GM18907 (cell line): ENCODE measurements at regions not wholly inside any gene's neighbourhood (a gene's known extent, or its start where the extent isn't known, plus 50 kb on each side); places are given as distances from the start of the nearest gene placed in this dataset.

ENCODE experiments used
- ATAC-seq: cut with Tn5 transposase; IDR thresholded peaks from one replicate; pipeline ENCODE4 v1.9.1; 2021; ENCODE audit warnings: mild to moderate bottlenecking, moderate library complexity; ENCODE audit not compliant: unreplicated experiment

GRCh38 chr12:94789510-94790225 is 139.3 kb upstream of the TMCC3 start:
- no peak for ATAC-seq

DNA sequence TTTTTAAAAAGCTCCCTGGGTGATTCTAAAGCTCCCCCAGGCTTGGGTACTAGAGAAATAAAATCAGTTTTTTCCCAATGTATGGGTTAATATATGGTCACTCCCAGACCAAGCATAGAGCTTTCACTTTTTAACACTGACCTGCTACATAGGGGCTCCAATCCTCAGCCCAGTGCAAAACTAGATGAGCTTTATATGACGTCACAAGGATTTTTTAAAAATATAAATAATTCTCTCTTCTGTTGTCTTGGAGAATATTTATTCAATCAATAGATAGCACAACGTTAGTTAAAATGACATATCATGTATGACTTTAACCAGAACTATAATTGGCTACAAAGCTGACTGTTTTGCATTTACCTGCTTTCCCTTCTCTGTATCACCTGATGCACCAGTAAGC is 137.9 kb upstream of the TMCC3 start:
- no peak for ATAC-seq

DNA sequence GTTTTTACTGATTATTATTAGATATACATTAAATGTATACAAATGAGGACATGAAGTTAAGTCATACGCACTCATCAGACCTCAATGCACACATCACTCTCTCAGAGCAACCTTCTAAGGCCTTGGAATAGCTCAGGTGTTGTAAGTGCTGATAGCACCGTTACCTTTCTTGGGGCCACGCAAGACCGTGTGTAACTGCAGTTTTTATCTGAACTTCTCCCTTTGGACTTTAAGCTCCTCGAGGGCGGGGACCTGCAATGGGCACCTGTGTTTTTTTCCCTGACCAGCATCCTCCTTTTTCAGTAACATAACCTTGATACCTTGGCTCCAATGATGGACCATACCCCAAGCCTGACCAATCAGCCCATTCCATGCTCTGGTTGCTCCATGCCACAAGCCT is 136.5 kb upstream of the TMCC3 start:
- no peak for ATAC-seq

GRCh38 chr12:94783862-94784261 is 133.5 kb upstream of the TMCC3 start:
- ATAC-seq, result no peak

DNA sequence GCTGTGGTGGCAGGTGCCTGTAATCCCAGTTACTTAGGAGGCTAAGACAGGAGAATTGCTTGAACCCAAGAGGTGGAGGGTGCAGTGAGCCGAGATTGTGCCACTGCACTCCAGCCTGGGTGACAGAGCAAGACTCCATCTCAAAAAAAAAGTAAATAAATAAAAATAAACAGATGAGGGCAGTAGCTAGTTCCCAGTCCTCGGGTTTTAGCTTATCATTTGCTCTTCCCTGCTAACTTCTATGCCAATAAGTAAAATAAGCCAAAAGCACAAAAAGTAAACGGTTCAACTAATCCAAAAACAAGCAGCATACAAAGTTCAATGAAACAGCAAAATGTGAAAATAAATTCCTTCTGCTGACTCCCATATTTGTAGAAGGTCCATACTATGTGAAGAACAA is 133.0 kb upstream of the TMCC3 start:
- ATAC-seq, result no peak

DNA sequence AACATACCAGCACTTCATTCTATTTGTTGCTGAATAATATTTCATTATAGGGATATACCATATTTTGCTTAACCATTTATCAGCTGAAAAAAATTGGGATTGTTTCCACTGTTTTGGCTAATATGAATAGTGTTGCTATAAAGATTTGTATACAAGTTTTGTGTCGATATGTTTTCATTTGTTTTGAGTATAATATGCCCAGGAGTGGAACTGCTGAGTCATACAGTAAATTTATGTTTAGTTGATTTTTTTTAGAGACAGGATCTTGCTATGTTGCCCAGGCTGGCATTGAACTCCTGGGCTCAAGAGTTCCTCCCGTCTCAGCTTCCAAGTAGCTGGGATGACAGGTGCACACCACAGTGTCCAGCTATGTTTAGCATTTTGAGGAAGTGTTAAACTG is 131.5 kb upstream of the TMCC3 start:
- ATAC-seq, result no peak

DNA sequence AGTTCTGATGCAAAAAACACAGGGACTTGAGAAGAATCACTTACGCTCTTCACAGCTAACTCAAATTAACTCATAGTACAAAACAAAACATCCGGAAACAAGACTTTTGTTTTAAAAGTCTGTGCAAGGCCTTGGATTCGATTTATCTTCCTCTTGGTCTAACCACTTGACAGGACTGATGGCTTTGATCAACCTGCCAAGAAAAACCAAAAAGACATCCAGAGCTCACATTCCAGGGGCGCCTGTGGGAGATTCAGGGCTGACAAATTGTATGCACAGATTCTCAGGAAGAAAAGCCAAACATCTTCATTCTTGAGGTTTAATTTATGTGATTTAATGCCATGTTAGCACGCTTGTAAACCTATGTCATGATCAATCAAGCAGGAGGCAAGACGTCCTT is 129.1 kb upstream of the TMCC3 start:
- ATAC-seq, result no peak

DNA sequence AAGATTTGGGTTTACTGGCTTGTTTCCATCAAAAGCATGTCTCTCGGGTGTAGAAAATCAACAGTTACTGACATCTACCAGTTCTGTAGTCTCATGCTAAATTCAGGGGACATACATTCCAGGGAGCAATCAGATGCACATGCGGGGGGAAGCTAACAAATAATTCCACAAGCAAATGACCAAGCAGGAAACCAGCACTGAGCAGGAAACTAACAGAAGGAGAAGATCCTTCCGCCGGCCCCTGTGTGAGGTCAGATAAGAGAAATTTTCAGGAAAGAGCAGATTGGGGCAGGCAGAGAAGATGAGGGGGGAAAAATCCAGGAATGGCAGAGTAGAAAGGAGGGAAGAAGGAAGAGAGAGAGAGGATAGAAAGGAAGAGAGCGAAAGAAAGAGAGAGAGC is 127.6 kb upstream of the TMCC3 start:
- ATAC-seq, result no peak

DNA sequence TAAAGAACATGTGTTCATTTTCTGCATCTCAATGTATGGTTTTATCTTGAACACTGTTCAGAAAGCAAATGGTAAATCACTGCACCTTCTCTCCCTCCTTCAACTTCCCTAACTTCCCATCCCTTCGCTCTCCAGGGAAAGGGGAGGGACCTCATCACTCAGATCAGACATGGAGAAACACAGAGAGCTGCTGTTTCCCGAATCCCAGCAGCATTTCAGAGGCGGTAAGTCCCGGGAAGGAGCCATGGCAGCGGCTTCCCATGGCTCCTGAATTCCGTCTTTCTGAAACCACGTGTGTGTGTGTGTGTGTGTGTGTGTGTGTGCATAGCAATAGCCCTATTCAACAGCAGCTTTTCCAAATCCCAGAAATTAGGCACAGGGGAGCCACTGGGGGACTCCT is 125.4 kb upstream of the TMCC3 start:
- no peak for ATAC-seq

- no peak for ATAC-seq
These were observed 121.4 kb upstream of the TMCC3 start for GRCh38 chr12:94771741-94772140.

GRCh38 chr12:94771199-94771598 is 120.8 kb upstream of the TMCC3 start:
- ATAC-seq, result no peak

DNA sequence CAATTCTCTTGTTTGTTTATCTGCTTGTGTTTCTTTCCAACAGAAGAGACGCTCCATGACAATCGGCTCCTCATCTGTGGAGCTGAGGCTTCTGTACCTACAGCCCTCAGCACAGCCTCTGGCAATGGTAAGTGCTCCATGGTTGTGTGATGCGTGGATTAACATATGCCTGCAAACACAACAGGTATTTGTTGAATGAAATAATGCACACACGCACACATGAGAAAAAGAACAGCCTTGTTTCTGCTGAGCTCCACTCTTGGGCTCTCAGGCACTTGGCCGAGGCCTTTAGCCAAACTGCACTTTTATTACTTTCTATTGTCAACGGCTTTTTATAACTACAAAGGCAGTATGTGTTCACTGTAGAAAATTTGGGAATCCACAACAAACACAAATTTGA is 120.4 kb upstream of the TMCC3 start:
- ATAC-seq, result no peak

DNA sequence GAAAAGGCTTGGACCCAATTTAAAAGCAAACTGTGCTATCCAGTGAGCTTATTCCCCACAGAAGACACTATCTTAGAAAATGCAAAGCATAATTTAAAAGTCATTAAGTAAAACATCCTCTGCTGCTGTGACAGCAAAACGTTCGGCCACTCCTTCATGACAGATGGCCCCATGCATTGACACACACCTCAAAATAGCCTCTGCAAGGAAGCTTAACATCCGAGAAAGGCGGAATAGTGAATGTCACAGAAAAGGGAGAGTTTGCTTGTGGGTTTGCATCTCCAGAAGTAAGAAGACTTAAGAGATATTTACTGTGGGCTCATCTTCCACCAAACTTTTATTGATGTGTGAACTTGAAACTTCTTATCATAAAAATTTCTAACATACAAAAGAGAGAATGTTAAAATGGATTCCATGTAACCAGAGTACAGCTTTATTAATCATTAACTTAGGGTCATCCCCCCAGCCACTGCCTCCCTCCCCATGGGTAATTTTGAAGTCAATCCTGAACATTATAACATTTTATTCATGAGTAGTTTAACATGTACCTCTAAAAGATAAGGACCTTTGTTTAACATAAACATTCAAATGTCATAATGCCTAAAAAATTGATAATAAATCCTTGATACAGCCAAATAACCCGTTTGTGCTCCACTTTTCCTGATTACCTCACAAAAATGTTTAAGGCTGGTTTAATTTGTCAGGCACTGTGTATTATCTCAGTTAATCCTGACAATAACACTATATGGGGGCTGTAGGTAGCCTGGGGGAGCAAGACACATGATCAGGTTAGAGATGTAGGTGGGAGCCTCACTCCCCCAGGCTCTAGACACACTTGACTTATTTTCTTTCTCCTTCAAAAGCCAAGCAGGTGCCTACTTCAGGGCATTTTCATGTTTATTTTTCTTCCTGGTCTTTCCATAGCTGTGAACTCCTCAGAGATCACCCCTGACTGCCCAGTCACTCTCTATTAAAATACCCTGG is 119.7 kb upstream of the TMCC3 start:
- no peak for ATAC-seq

DNA sequence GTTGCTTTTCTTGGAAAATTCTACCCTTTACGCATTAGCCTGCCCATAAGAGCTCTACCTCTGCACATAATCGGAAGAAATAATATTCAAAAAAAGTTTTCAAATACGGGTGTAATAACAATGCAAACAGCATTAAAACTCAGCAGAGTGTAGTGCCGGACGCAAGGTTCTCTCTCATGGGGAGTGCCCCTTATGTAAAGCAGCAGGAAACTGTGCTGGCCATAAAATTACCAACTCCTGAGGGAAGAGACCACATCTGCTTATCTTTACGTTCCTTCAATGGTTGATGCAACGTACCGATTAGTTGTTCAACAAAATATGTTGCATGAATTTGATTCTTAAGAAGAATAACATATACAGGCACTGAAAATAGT is 118.7 kb upstream of the TMCC3 start:
- peak; percentile 85 for ATAC-seq

GRCh38 chr12:94768398-94769046 is 118.2 kb upstream of the TMCC3 start:
- ATAC-seq, result peak; percentile 54

- ATAC-seq, result no peak
These were observed 117.6 kb upstream of the TMCC3 start for GRCh38 chr12:94767956-94768355.

- ATAC-seq, result no peak
These were observed 116.0 kb upstream of the TMCC3 start for GRCh38 chr12:94766397-94766796.

- peak; percentile 39 for ATAC-seq
These were observed 113.1 kb upstream of the TMCC3 start for GRCh38 chr12:94763462-94763861.

DNA sequence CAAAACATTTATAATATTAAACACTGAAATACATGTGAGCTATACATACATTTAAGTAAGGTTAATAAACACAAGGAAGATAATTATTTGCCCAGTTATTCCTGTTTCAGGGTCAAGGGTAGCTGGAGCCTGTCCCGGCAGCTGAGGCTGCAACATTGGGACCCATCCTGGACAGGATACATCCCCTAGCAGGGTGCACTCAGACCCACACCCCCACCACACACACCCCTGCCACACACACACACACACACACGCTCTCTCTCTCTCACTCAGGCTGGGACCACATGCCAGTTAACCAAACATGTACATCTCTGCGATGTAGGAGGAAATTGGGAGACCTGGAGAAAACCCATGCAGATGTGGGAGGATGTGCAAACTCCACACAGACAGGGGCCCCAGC is 112.6 kb upstream of the TMCC3 start:
- peak; percentile 15 for ATAC-seq

DNA sequence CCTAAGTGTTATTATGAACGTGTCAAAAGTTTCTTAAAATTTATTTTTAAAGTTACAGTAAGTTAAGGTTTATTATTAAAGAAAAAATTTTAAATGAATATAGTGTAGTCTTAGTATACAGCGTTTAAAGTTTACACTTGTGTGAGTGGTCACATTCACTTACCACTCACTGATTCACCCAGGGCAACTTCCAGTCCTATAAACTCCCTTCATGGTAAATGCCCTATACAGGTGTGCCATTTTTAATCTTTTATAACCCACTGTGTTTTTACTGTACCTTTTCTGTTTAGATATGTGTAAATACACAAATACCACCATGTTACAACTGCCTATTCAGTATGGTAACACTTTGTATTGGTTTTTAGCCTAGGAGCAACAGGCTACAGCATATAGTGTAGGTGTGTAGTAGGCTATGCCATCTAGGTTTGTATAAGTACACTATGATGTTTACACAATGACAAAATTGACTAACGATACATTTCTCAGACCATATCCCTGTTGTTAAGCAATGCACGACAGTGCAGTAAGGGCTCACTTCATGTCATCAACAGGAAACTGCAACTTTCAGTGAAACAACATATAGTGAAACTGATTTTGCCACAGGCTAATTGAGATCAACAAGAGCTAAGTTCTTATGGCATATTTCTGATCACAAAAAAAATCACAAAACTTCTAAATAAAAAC is 112.0 kb upstream of the TMCC3 start:
- ATAC-seq, result peak; percentile 75

DNA sequence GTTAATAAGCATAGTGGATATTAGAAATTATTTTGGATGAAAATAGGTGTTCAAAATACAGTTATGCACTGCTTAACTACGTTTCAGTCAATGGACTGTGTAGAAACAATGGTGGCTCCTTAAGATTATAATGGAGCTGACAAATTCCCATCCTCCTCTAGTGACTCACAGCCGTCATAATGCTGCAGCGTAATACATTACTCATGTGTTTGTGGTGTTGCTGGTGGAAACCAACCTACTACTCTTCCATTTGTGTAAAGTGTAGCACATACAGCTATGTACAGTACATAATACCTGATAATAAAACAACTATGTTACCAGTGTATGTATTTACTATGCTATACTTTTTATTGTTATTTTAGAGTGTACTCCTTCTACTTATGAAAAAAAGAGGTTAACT is 111.2 kb upstream of the TMCC3 start:
- ATAC-seq, result no peak
